ENCODE measurements at regions not wholly inside any gene's neighbourhood (a gene's known extent, or its start where the extent isn't known, plus 50 kb on each side); places are given as distances from the start of the nearest gene placed in this dataset.

DNA sequence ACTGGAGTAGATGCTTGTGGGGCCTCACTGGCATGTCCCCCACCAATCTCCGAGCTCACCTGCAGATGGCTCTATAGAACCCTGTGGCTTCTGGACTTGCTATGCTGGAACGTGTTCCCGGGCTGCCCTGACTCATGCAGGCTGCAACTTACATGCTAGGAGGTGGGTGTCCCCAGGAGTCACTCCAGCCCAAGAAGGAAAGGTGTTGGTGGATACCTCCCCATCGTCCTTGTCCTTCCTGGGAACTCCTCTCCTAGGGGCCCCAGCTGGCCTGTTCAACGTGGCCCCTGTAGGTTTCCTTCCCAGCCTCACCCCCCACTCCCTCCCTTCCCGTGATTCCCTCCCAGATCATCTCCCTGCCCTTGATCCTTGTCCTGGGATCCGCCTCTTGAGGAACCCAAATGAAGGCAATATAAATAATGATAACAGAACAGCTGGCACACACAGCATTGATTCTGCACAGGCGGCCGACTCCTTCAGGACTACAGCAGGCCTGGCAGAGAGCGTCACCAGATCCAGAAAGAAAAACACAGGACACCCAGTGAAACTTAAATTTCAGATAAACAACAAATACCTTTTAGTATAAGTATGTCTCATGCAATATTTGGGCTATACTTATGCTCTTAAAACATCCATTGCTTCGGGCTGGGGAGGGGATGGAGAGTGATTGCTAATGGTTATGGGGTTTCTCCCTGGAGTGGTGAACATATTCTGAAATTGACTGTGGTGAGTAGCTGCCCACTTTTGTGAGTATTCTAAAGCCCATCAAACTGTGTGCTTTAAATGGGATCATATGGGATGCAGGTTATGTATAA, 221.1 kb upstream of the GSE1 start:
- Histone ChIP-seq H3K4me3 (replicated peaks in 1 of 3; ENCODE audit: low read depth in 2 of 3, low read length in 3 of 3) (no peak overlapping the region), H3K36me3 (replicated peaks in 1 of 2; ENCODE audit: control insufficient read depth in 1 of 2, insufficient read depth in 2 of 2, low read length in 2 of 2) (no peaks in the 10 kb centered on the region), H3K9me3 (replicated peaks in 1 of 2; ENCODE audit: control insufficient read depth in 1 of 2, insufficient read depth in 1 of 2, low read length in 2 of 2) (no peaks in the 10 kb centered on the region), H3K27me3 (ENCODE audit: control insufficient read depth in 2 of 2, insufficient read depth in 2 of 2, low read length in 2 of 2) (peaks cover 0 to 12% of the 10 kb centered on the region in 2 donors), H3K4me2 (replicated peaks; ENCODE audit: extremely low read depth, low read length, poor library complexity, severe bottlenecking) (no peak overlapping the region), H3K9ac (ENCODE audit: insufficient read depth, low read length, poor library complexity, severe bottlenecking) (no peak overlapping the region), H3K79me2 (ENCODE audit: insufficient read depth, low read length) (no peaks in the 10 kb centered on the region), H3K4me1 (ENCODE audit: control insufficient read depth in 1 of 2, insufficient read depth in 2 of 2, low read length in 2 of 2) (no peaks in the 10 kb centered on the region), H3K27ac (ENCODE audit: low read depth in 1 of 2, low read length in 2 of 2) (no peak overlapping the region), H4K20me1 (ENCODE audit: insufficient read depth, low read length) (no peaks in the 10 kb centered on the region), H2AFZ (ENCODE audit: insufficient read depth, low read depth, low read length, poor library complexity, severe bottlenecking) (no peak overlapping the region)
- no peak for TF ChIP-seq CTCF (IDR thresholded peaks at IDR 0.05)
- no peaks in the 10 kb centered on the region for H3K36me3 Mint-ChIP-seq
- H3K4me1 Mint-ChIP-seq, result no peaks in the 10 kb centered on the region
- no peak for DNase-seq
- H3K27me3 Mint-ChIP-seq (ENCODE audit: low read depth in 3 of 3), result peaks cover 17 to 29% (median 19%) of the 10 kb centered on the region in 3 donors
- H3K4me3 Mint-ChIP-seq, result no peak overlapping the region
- H3K9me3 Mint-ChIP-seq, result peaks cover 0 to 2% (median 0%) of the 10 kb centered on the region in 7 donors
- H3K27ac Mint-ChIP-seq, result no peak overlapping the region
- 92% methylated on average over 7 of the region's 11 CpGs for WGBS (ENCODE audit: insufficient coverage)
- intact Hi-C loops (cut with micrococcal nuclease), result no loop called here

DNA sequence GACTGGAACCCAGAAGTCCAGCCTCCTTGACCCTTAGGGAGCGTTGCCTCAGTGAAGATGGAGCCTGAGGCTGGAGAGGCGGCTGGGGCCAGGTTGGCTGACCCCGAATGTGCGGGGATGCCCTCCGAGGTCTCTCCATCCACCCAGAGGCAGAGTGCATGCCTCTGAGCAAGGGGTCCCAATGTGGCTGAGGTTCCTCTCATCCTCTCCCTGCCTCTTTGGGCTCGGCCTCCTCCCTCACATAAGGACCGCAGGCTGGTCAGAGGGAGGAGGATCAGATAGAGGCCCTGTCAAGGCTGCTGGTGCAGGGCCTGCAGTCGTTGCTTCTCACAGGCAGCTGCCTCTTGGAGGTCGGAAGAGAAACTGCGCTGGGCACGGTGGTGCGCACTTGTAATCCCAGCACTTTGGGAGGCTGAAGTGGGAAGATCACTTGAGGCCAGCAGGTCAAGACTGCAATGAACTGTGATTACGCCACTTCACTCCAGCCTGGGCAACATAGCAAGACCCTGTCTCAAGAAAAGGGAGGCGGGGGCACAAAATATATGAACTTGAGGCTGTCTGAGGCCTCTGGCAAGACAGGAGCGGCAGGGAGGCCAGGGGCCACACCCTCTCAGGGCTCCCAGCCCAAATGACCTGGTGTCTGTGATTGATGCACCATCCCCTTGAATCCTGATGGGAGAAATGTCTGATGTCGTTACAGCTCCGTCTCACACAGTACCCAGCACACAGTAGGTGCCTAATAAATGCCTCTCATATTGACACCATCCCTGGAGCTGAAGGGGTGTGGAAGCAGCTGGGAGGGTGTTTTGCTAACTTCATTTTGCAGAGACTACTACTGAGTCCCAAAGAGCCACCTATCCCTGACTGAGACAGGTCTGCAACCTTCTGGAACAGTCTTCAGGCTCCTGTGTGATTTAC, 220.1 kb upstream of the GSE1 start:
- Histone ChIP-seq H3K4me3 (replicated peaks in 1 of 3; ENCODE audit: low read depth in 2 of 3, low read length in 3 of 3) (no peak overlapping the region), H3K36me3 (replicated peaks in 1 of 2; ENCODE audit: control insufficient read depth in 1 of 2, insufficient read depth in 2 of 2, low read length in 2 of 2) (no peaks in the 10 kb centered on the region), H3K79me2 (ENCODE audit: insufficient read depth, low read length) (no peaks in the 10 kb centered on the region), H3K9ac (ENCODE audit: insufficient read depth, low read length, poor library complexity, severe bottlenecking) (no peak overlapping the region), H3K9me3 (replicated peaks in 1 of 2; ENCODE audit: control insufficient read depth in 1 of 2, insufficient read depth in 1 of 2, low read length in 2 of 2) (no peaks in the 10 kb centered on the region), H4K20me1 (ENCODE audit: insufficient read depth, low read length) (no peaks in the 10 kb centered on the region), H3K27me3 (ENCODE audit: control insufficient read depth in 2 of 2, insufficient read depth in 2 of 2, low read length in 2 of 2) (peaks cover 0 to 12% of the 10 kb centered on the region in 2 donors), H3K4me1 (ENCODE audit: control insufficient read depth in 1 of 2, insufficient read depth in 2 of 2, low read length in 2 of 2) (no peaks in the 10 kb centered on the region), H3K4me2 (replicated peaks; ENCODE audit: extremely low read depth, low read length, poor library complexity, severe bottlenecking) (no peak overlapping the region), H2AFZ (ENCODE audit: insufficient read depth, low read depth, low read length, poor library complexity, severe bottlenecking) (no peak overlapping the region), H3K27ac (ENCODE audit: low read depth in 1 of 2, low read length in 2 of 2) (no peak overlapping the region)
- Mint-ChIP-seq H3K27ac (peak overlapping the region in 2 of 7 donors; percentile 7 to 8), H3K27me3 (ENCODE audit: low read depth in 3 of 3) (peaks cover 17 to 32% (median 21%) of the 10 kb centered on the region in 3 donors), H3K4me1 (no peaks in the 10 kb centered on the region), H3K4me3 (no peak overlapping the region), H3K9me3 (peaks cover 0 to 2% (median 0%) of the 10 kb centered on the region in 7 donors), H3K36me3 (no peaks in the 10 kb centered on the region)
- no peak for DNase-seq
- WGBS (ENCODE audit: insufficient coverage), result 97% methylated on average over 13 of the region's 17 CpGs
- TF ChIP-seq CTCF (IDR thresholded peaks at IDR 0.05), result no peak
- intact Hi-C loops (cut with micrococcal nuclease), result no loop called here

Data from CD14-positive monocyte (primary cell).